Ovary (tissue), 7 donors: ENCODE measurements at regions not wholly inside any gene's neighbourhood (a gene's known extent, or its start where the extent isn't known, plus 50 kb on each side); places are given as distances from the start of the nearest gene placed in this dataset.
A peak's percentile ranks its signal among the peaks of the same experiment; 100 is the strongest.

Source experiments
- DNase-seq, 5 donors: peaks; one replicate each; pipeline ENCODE4 v3.0.0-alpha.2; 2019 to 2020
- H3K27ac ChIP-seq, 2 donors: fragments of 200-600 bp; one replicate each; pipeline versions ENCODE4 v1.5.1 to v1.8.0; 2019 to 2022
- H3K27me3 ChIP-seq: fragments of 200-600 bp; one replicate; pipeline ENCODE4 v1.8.0; 2022
- H3K36me3 ChIP-seq: fragments of 200-600 bp; sonication (generic); one replicate; pipeline ENCODE4 v1.5.1; 2019
- H3K4me1 ChIP-seq: one replicate; pipeline ENCODE4 v1.8.1; 2013; ENCODE audit warnings: mild to moderate bottlenecking, moderate library complexity; ENCODE audit not compliant: insufficient read depth
- H3K4me3 ChIP-seq: fragments of 200-600 bp; sonication (generic); one replicate; pipeline ENCODE4 v1.5.1; 2017
- H3K9me3 ChIP-seq, 2 donors: fragments of 200-600 bp in 1 of 2; sonication (generic) in 1 of 2; one replicate each; pipeline versions ENCODE4 v1.5.1 to v1.8.1; 2013 to 2019; ENCODE audit warnings: mild to moderate bottlenecking in 1 of 2, moderate library complexity in 1 of 2
- CTCF ChIP-seq, 3 donors: fragments of 450-650 bp in 2 of 3; fragments of 200-600 bp in 1 of 3; IDR thresholded peaks; one replicate each; pipeline versions ENCODE4 v1.5.1 to v1.8.0; 2016 to 2022; ENCODE audit warnings: antibody characterized with exemption in 3 of 3, mild to moderate bottlenecking in 1 of 3
- EP300 ChIP-seq: sonication (generic); formaldehyde crosslinking; IDR thresholded peaks from one replicate; pipeline ENCODE4 v1.6.1; 2017; ENCODE audit warnings: antibody characterized with exemption
- POLR2A ChIP-seq: fragments of 450-650 bp; IDR thresholded peaks from one replicate; pipeline ENCODE4 v1.6.1; 2017; ENCODE audit warnings: antibody characterized with exemption, mild to moderate bottlenecking, moderate library complexity
- WGBS, 3 donors: extraction: QIAGEN DNeasy Blood & Tissue Kit in 1 of 3; methylation state at CpG; one replicate each; pipeline versions ENCODE4 v1.1.5 to v1.1.7; 2013 to 2017; 5-methylcytosine and 5-hydroxymethylcytosine counted together
- intact Hi-C, 4 donors: fragments of 100-400 bp; cut with DNase I; formaldehyde crosslinking; loops; one replicate each; pipeline versions ENCODE4 v1.11.0 to v1.15.1; 2022 to 2023
- donor health status: DM: no; HTN: no; CAD: no; lungs with moderate emphysema.
- donor health status: DM: no; HTN: no; CAD: no.
- donor health status: Bipolar disorder and iron deficiency.
- donor health status: DM: no; HTN: no; CAD: no.
- donor health status: DM: yes; HTN: yes; CAD: no.

DNA sequence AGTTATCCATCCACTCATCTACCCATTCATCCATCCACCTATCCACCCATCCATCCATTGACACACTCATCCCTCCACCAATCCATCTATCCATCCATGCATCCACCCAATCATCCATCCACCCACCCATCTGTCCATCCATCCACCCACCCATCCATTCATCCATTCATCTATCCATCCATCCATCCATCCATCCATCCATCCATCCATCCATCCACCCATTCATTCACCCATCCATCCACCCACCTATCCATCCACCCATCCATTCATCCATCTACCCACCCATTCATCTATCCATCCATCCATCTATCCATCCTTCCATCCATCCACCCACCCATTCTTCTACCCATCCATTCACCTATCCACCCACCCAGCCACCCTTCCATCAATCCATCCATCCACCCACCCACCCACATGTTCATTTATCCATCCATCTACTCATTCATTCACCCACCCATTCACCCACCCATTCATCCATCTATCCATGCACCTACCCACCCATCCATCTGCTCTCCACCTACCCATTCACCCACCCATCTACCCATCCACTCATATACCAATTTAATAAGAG lies 193.8 kb upstream of the ARID2 start:
- Histone ChIP-seq H3K9me3 (no peaks in the 10 kb centered on the region), H3K36me3 (no peaks in the 10 kb centered on the region), H3K4me3 (no peak overlapping the region), H3K27me3 (no peaks in the 10 kb centered on the region), H3K27ac (no peak overlapping the region), H3K4me1 (no peaks in the 10 kb centered on the region)
- intact Hi-C loops, result no loop called here
- TF ChIP-seq CTCF (IDR thresholded peaks at IDR 0.05) (no peak), POLR2A (no peak), EP300 (no peak)
- no peak for DNase-seq

DNA sequence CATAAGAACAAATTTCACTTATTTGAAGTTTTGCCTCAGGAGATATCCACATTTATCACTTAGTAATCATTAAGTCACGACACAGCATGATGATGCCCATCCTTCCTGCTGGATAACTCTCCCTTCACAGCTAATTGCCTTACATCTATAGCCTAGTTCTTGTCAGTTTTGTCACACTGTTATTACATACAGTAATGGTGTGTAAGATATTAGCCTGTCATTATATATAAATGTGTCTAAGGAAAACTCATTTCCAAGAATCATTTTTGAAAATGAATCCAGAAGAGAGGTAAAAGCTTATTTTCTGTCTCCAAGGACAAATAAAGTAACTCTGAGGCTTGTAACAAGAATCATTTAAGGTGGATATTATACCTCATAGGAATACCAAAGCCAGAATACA lies 193.2 kb upstream of the ARID2 start:
- no peaks in the 10 kb centered on the region for H3K27me3 ChIP-seq
- intact Hi-C loops, result no loop called here
- no peak for DNase-seq
- no peaks in the 10 kb centered on the region for H3K36me3 ChIP-seq
- WGBS, 3 donors, result 72 to 75% (median 73%) methylated on average over 1 of the region's 1 CpG
- H3K4me1 ChIP-seq, result no peaks in the 10 kb centered on the region
- H3K27ac ChIP-seq, result no peak overlapping the region
- TF ChIP-seq POLR2A, result no peak
- no peak for TF ChIP-seq CTCF (IDR thresholded peaks at IDR 0.05)
- TF ChIP-seq EP300, result no peak
- H3K4me3 ChIP-seq, result no peak overlapping the region
- H3K9me3 ChIP-seq, result no peaks in the 10 kb centered on the region

GRCh38 chr12:45540661-45541341 lies 188.7 kb upstream of the ARID2 start:
- TF ChIP-seq POLR2A (no peak), CTCF (IDR thresholded peaks at IDR 0.05) (no peak), EP300 (no peak)
- H3K4me1 ChIP-seq, result no peaks in the 10 kb centered on the region
- H3K4me3 ChIP-seq, result no peak overlapping the region
- H3K36me3 ChIP-seq, result no peaks in the 10 kb centered on the region
- no peaks in the 10 kb centered on the region for H3K27me3 ChIP-seq
- H3K27ac ChIP-seq, result no peak overlapping the region
- H3K9me3 ChIP-seq, result no peaks in the 10 kb centered on the region
- intact Hi-C loops, result no loop called here
- no peak for DNase-seq
- 32 to 43% (median 42%) methylated on average over 1 of the region's 1 CpG for WGBS, 3 donors

DNA sequence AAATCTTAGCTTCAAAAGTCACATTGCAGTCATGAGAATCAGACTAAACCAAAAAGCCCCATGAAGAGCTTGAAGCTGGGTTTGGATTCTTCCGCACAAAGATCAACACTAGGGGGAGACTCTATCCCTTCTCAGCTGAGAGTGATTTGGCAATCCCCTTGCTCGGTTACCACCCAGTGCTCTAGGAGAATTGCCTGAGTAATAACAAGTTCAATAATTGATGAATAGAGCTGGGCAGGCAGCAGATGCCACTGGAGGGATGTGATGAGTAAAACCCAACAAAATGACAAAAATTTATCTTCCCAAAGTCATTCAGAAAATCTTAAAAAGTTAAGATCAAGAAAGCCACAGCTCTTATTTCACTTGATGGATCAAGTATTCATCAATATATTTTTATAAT lies 185.6 kb upstream of the ARID2 start:
- H3K27ac ChIP-seq, result no peak overlapping the region
- H3K36me3 ChIP-seq, result no peaks in the 10 kb centered on the region
- no peaks in the 10 kb centered on the region for H3K4me1 ChIP-seq
- 0 to 9% (median 3%) methylated on average over 2 of the region's 2 CpGs for WGBS, 3 donors
- H3K9me3 ChIP-seq, result no peaks in the 10 kb centered on the region
- DNase-seq, result peak in 1 of 5 donors; percentile 22
- intact Hi-C loops, result no loop called here
- TF ChIP-seq POLR2A, result no peak
- peak in 1 of 3 donors; percentile 39 for TF ChIP-seq CTCF (IDR thresholded peaks at IDR 0.05)
- H3K27me3 ChIP-seq, result no peaks in the 10 kb centered on the region
- no peak overlapping the region for H3K4me3 ChIP-seq
